ENCODE measurements at regions not wholly inside any gene's neighbourhood (a gene's known extent, or its start where the extent isn't known, plus 50 kb on each side); places are given as distances from the start of the nearest gene placed in this dataset.

DNA sequence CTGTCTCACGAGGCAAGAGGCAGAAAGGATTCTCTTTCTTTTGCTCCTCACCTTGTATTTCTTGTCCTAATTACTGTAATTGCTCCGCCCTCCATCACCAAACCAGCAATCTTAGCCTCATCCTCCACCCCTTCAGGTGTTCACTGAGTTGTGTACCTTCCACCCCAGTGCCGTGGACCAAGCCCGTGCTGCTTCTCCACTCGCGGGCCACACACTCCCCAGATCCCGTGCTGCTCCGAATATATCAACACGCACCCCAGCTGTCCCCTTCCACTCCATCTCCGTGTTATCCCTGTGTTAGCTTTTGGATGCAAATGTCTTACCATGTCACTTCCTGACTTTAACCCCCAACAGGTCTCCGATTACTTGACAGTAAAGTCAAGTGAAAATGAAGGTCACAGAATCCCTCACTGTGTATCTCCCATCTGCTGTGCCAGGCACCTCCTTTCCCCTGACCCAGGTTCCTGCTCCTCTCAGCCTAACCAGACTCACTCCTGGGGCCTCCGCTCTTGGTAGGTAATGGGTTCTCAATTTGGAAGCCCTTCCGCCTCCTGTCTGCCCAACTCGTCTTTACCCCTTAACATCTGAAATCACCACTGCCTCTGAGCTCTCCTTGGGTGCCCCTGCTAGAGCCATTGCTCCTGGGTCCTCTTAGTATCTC lies 320.2 kb downstream of the MED10 start:
- DNase-seq = no peak

- DNase-seq = no peak
Measured at GRCh38 chr5:6056280-6056679, 322.1 kb downstream of the MED10 start.

DNA sequence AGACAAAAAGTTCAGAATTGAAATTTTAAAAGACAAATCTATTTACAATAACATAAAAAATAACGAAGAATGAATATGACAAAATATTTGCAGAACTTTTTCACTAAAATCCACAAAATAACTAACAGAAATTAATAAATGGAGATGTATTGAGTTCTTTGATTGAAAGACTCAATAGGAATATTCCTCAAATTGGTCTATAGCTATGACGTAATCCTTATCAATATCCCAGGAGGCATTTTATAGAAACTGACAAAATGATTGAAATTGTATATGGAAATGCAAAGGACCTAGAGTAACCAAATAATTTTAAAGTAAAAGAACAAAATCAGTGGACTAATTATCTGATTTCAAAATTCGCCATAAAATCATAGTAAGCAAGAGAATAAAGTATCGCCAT lies 328.7 kb downstream of the MED10 start:
- no peak for DNase-seq

GRCh38 chr5:6048746-6049145 lies 329.6 kb downstream of the MED10 start:
- DNase-seq = no peak

DNA sequence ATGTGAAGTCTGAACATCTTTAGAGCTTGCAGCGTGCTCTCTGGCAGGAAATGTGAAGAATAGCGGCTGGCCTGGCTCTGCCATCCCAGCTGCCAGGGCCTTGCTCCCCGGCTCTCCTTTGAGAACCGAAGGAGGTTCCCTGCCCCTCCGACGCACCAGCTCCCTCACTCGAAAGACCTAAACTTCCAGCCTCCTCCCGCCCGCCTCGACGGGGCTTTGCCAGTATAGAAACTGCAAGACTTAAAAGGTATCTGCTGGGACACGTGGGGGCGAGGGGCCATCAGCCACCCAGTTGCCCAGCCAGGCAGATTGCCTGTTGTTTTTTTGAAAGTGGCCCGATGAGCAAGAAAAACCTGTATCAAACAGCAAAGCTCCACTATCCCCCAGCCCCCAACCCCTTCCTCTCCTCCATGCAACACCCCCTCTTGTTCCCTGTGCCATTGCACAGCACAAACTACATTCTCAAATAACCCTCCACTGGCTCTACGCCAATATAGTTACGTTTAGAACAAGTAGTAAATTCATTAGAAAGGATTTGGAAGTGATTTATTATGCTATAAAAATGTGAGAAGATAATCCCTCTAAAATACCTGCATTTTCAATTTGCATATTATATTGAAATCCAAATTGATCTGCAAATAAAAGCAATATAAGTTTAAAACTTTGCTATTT lies 331.9 kb downstream of the MED10 start:
- no peak for DNase-seq

DNA sequence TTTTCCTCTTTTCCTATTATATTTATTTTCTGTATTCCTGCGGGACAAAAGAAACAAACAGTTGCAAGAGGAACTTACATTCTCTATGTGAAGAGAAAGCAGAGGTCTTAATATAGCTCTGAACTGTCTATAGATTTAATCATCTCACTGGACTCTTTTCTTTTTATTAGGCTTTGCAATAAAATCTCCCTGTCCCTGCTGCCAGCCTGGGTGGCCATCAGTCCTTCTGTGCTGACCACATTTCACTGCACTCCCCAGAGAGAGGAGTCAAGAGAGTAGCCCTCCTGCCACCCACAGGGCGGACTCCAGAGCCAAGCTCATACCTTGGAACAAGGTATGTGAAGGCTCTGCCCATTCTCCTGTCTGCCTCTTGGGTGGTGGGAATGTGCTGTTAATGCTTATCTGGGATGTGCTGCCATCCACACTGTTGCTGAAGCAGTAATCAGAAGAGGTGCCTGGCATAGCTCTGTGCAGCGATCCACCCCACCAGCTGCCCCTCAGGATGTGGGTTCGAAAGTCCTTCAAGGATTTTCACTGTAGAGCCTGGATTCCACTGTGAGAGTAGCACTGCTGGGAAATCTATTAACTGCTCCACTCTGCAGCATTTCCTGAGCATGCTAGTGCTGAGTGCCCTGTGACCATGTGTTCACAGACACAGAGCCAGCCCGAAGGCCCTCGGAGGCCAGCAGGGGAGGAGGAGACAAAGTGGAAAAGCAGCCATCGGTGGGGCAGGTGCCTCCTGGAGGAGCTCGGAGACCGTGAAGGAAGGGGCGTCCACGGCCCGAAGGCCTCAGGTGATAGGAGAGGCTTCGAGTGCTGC lies 334.6 kb downstream of the MED10 start:
- no peak for DNase-seq

DNA sequence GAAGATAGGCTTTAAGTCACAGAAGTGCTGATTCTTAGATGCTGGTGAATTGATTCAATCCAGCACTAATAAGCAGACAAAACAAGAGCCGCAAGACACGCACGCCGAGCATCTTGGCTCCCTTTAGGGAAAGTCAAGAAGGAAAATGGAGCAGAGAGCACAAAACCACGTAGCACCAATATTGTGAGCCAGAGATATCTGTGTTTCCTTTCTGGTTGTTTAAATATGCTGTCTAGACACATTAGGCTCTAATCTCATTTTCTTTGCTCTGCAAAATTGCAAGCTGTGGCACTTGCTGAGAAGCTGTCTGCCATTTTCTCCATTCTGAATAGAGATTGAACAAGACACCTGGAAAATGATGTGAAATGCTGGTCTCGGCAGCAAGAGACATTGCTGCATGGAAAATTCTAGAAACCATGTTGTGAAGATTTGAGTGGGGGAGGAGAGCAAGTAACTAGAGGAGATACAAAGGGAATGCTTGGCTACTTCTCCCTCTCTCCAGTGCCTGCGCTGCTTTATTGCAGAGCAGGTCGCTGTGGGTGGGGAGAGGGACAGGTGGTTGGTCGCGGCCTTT lies 336.3 kb downstream of the MED10 start:
- no peak for DNase-seq

GRCh38 chr5:6039111-6039510 lies 339.2 kb downstream of the MED10 start:
- DNase-seq = no peak

- DNase-seq = no peak
Measured at GRCh38 chr5:6036006-6036405, 342.3 kb downstream of the MED10 start.

- no peak for DNase-seq
Measured at GRCh38 chr5:6029811-6030271, 348.5 kb downstream of the MED10 start.

DNA sequence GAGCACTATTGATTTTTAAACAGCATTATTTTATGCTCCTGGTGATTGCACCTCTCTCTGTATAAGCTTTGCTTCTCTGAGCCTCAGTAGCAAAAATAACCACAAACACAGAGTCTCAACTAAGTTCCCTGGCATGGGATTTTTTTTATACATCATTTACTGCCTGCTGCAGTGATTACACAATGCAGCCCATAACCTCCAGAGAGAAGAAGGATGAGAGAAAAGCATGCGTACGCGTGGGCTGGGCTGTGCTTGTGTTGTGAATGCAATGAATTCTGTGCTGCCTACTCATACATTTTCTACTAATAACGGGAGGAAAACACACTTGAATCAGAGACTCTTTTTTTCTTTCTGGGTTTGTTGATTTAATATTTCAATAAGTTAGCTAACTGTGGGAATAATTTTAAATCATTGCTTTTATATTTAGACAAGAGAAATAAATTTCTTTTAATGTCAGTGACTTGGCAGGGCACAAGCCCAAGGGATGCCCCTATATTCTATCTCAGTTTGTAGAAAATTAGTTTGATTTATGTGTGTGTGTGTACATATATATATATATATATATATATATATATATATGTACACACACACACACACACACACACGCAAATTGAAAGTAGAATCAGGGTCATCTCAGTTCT lies 351.5 kb downstream of the MED10 start:
- DNase-seq = no peak

- no peak for DNase-seq
Measured at GRCh38 chr5:6019612-6020011, 358.7 kb downstream of the MED10 start.

DNA sequence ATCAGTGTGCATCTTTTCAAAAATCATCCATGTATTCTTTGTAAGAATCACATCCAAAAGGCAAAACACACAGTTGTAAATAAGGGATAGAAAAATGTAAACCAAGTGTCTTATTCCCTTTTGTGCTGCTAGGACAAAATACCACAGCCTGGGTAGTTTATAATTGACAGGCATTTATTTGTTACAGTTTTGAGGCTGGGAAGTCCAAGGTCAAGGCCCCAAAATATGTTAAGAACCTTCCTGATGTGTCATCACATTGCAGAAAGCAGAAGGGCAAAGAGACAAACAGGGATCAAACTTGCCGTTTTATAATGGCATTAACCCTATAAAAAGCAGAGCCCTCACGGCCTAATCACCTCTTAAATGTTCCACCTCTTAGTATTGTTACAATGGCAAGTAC lies 364.8 kb downstream of the MED10 start:
- DNase-seq = no peak

- DNase-seq = no peak
Measured at GRCh38 chr5:6011199-6011598, 367.1 kb downstream of the MED10 start.

DNA sequence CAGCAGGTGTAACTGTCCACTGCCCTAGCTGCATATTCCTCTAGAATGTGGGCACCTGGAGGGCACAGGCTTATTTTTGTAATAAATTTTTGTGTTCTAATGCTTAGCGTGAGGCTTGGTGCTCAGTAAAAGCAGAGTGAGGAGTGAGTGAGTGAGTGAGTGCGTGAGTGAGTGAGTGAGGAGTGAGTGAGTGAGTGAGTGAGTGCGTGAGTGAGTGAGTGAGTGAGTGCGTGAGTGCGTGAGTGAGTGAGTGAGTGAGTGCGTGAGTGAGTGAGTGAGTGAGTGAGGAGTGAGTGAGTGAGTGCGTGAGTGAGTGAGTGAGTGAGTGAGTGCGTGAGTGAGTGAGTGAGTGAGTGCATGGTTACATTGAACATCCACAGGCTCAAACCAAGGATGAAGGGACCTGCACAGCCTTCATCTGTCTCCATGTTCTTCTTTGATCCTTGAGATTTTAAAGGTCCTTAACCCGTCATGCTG lies 371.5 kb downstream of the MED10 start:
- DNase-seq = no peak

DNA sequence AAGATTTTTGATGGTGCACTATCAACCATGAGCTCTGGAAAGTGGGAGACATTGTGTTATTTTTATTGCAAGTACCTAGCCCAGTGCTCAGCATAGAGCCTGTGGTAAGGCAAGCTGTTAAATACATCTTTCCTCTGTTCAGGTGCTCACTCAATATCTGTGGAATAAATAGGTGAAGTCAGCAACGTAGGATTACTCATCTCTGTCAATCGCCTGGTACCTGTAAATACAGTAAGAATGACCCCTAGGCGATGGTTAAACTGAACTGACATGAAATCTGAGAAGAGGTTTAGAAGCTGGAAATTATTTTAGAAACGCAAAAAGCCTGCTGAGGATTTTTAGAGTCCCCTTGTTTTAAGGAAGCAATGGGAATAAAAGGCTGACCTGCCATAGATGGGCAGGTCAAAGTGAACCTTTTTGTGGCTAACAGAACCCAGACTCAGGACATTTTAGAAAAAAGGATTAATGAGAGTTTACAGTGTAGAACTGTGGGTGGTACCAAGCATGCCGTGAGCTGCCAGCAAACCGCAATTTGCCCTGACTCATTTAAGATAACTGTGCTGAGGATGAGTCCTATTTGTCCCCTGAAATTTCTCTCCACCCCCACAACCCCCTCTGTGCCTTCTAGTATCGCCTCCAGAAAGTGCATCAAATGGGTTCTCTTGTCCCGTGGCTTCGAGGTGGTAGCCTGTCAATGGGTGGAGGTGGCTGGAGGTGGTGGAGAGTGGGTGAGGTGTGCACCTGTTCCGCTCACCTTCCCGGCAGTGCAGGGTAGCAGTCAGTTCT lies 375.1 kb downstream of the MED10 start:
- DNase-seq = no peak

- no peak for DNase-seq
Measured at GRCh38 chr5:6000867-6001266, 377.5 kb downstream of the MED10 start.

DNA sequence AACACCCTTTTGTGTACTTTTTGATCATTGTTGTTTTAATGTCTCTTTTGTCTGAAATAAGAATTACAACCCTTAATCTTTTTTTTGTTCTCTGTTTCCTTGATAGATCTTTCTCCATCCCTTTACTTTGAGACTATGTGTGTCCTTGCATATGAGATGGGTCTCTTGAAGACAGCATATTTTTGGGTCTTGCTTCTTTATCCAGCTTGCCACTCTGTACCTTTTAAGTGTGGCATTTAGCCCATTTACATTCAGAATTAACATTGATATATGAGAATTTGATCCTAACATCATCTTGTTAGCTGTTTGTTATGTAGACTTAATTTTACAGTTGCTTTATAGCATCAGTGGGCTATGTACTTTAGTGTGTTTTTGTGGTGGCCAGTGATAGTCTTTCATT lies 382.5 kb downstream of the MED10 start:
- DNase-seq = no peak

- no peak for DNase-seq
Measured at GRCh38 chr5:5986492-5987178, 391.7 kb downstream of the MED10 start.

DNA sequence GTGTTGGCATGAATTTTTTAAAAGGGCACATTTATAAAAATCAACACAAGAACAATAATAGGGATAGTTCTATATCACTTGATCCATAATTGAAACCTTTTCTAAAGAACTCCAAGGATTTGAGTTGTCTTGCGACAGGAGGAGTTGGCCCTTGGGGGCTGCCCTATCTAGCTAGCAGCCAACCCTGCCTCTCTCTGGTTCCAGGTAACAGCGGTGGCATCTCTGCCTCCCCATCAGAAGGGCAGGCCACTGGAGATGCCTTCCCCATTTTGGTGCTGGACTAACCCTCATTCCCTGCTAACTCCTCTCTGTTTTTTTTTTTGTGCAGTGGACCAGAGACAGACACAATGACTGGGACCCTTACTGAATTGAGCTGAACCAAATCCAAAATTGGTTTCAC lies 393.0 kb downstream of the MED10 start:
- DNase-seq = no peak

- no peak for DNase-seq
Measured at GRCh38 chr5:5983261-5983980, 394.9 kb downstream of the MED10 start.
